ENCODE measurements at regions not wholly inside any gene's neighbourhood (a gene's known extent, or its start where the extent isn't known, plus 50 kb on each side); places are given as distances from the start of the nearest gene placed in this dataset.

DNA sequence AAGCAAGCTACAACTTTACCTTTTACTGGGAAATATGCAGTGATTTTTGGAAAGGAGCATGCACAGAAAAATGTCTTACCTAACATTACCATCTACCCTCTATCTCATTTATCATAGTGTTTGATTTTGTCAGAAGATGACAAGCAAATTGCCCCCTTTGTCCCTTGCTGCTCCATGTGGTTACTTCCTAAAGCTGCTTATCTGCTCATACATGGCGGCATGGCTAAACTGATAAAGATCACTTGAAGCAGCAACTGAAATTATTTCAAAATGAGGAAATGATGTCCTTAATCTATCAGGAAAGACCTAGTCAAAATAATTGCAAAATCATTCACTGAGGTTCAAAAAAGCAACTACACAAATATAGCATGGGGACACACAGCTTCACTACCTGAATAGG is 1198.5 kb upstream of the SORCS1 start:
- TF ChIP-seq EZH2 (IDR thresholded peaks at IDR 0.05; ENCODE audit: borderline replicate concordance, insufficient read depth, low read length, poor library complexity, severe bottlenecking) = no peak
- no peak for TF ChIP-seq CTCF (IDR thresholded peaks at IDR 0.05; ENCODE audit: poor library complexity, severe bottlenecking)
- no peak for TF ChIP-seq POLR2AphosphoS5 (IDR thresholded peaks at IDR 0.05)
- TF ChIP-seq SMC3 (conservative IDR thresholded peaks at IDR 0.05; ENCODE audit: poor library complexity) = no peak
- TF ChIP-seq RAD21 (conservative IDR thresholded peaks at IDR 0.05) = no peak
- TF ChIP-seq, protein P1, sequence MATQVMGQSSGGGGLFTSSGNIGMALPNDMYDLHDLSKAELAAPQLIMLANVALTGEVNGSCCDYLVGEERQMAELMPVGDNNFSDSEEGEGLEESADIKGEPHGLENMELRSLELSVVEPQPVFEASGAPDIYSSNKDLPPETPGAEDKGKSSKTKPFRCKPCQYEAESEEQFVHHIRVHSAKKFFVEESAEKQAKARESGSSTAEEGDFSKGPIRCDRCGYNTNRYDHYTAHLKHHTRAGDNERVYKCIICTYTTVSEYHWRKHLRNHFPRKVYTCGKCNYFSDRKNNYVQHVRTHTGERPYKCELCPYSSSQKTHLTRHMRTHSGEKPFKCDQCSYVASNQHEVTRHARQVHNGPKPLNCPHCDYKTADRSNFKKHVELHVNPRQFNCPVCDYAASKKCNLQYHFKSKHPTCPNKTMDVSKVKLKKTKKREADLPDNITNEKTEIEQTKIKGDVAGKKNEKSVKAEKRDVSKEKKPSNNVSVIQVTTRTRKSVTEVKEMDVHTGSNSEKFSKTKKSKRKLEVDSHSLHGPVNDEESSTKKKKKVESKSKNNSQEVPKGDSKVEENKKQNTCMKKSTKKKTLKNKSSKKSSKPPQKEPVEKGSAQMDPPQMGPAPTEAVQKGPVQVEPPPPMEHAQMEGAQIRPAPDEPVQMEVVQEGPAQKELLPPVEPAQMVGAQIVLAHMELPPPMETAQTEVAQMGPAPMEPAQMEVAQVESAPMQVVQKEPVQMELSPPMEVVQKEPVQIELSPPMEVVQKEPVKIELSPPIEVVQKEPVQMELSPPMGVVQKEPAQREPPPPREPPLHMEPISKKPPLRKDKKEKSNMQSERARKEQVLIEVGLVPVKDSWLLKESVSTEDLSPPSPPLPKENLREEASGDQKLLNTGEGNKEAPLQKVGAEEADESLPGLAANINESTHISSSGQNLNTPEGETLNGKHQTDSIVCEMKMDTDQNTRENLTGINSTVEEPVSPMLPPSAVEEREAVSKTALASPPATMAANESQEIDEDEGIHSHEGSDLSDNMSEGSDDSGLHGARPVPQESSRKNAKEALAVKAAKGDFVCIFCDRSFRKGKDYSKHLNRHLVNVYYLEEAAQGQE (IDR thresholded peaks at IDR 0.05; ENCODE audit: borderline replicate concordance) = no peak
